GM12878 (cell line): ENCODE measurements at regions not wholly inside any gene's neighbourhood (a gene's known extent, or its start where the extent isn't known, plus 50 kb on each side); places are given as distances from the start of the nearest gene placed in this dataset.

Experiments
- ATAC-seq: fragments of 200-7000 bp; cut with Tn5 transposase; 3 replicates; pipeline ENCODE4 v1.9.1; 2020; ENCODE audit warnings: mild to moderate bottlenecking, moderate library complexity
- BruUV-seq: library from RNA; stranded (reverse); fragments of 400-500 nt; replicated peaks from 2 replicates; lab custom pipeline; 2021; lab: Mats Ljungman, UMichigan
- CTCF ChIA-PET: fragments of 300-600 bp; sonication (Branson Sonifier 250); formaldehyde crosslinking; extraction: SDS; loops from one replicate; lab custom pipeline; 2021; ENCODE audit warnings: inconsistent platforms; lab: Yijun Ruan, JAX
- POLR2A ChIA-PET: fragments of 350-600 bp; formaldehyde crosslinking; extraction: SDS; loops from one replicate; lab custom pipeline; 2021; ENCODE audit warnings: inconsistent platforms; lab: Charles Lee
- RAD21 ChIA-PET: fragments of 300-600 bp; sonication (Branson Sonifier 250); formaldehyde crosslinking; loops from one replicate; lab custom pipeline; 2023; ENCODE audit warnings: antibody characterized with exemption; ENCODE audit not compliant: unreplicated experiment; lab: Charles Lee
- SMC1A ChIA-PET: fragments of 300-600 bp; sonication (Branson Sonifier 250); formaldehyde crosslinking; loops from one replicate; lab custom pipeline; 2023; ENCODE audit not compliant: unreplicated experiment, uncharacterized antibody; lab: Charles Lee
- DNase-seq: peaks from one replicate; pipeline ENCODE4 v3.0.0-alpha.2; 2011; ENCODE audit warnings: low read depth, low spot score
- FAIRE-seq: peaks from 3 replicates; lab custom pipeline; 2011; peaks lifted over from hg19 to GRCh38; lab: Jason Lieb, UNC
- H2AFZ ChIP-seq: 2 replicates; pipeline ENCODE4 v1.6.0; 2011; ENCODE audit warnings: low read depth, low read length, control low read depth; ENCODE audit not compliant: control insufficient read depth
- H3K27ac ChIP-seq: 2 replicates; pipeline ENCODE4 v1.5.1; 2011; ENCODE audit warnings: control low read depth; ENCODE audit not compliant: control insufficient read depth, insufficient read depth
- H3K27me3 ChIP-seq, 2 experiments: replicated peaks in 1 of 2; 2 replicates each; pipeline versions ENCODE4 v1.6.0 to v1.6.1; 2011; ENCODE audit warnings: low read length in 1 of 2; ENCODE audit not compliant: control insufficient read depth in 2 of 2, insufficient read depth in 2 of 2
- H3K36me3 ChIP-seq, 2 experiments: 2 replicates each; pipeline ENCODE4 v1.5.1; 2011; ENCODE audit warnings: low read length in 1 of 2; ENCODE audit not compliant: control insufficient read depth in 2 of 2, insufficient read depth in 2 of 2
- H3K4me1 ChIP-seq: 2 replicates; pipeline ENCODE4 v1.6.1; 2011; ENCODE audit warnings: mild to moderate bottlenecking, low read length, moderate library complexity, mixed read lengths; ENCODE audit not compliant: control insufficient read depth, insufficient read depth
- H3K4me2 ChIP-seq: 2 replicates; pipeline ENCODE4 v1.6.0; 2011; ENCODE audit warnings: control low read depth; ENCODE audit not compliant: control insufficient read depth, insufficient read depth
- H3K4me3 ChIP-seq: fragments of 200-600 bp; sonication (generic); 2 replicates; pipeline ENCODE4 v1.5.1; 2016
- H3K79me2 ChIP-seq: 2 replicates; pipeline ENCODE4 v1.6.0; 2011; ENCODE audit warnings: low read length; ENCODE audit not compliant: control insufficient read depth, insufficient read depth
- H3K9ac ChIP-seq: 2 replicates; pipeline ENCODE4 v1.8.0; 2011; ENCODE audit warnings: low read length, control low read depth, mixed read lengths; ENCODE audit not compliant: control insufficient read depth, insufficient read depth
- H3K9me3 ChIP-seq: replicated peaks from 3 replicates; pipeline ENCODE4 v1.5.1; 2011; ENCODE audit warnings: mild to moderate bottlenecking, low read length; ENCODE audit not compliant: control insufficient read depth, insufficient read depth
- H4K20me1 ChIP-seq: 2 replicates; pipeline ENCODE4 v1.6.0; 2011; ENCODE audit not compliant: control insufficient read depth, insufficient read depth
- BCL11A ChIP-seq: IDR thresholded peaks from 2 replicates; pipeline ENCODE4 v1.6.1; 2011; ENCODE audit warnings: low read depth, low read length
- CHD1 ChIP-seq: IDR thresholded peaks from 2 replicates; pipeline ENCODE4 v1.6.1; 2012; ENCODE audit warnings: low read depth, low read length, improper control_type of control experiment
- JUND ChIP-seq: IDR thresholded peaks from 2 replicates; pipeline ENCODE4 v1.6.1; 2012; ENCODE audit warnings: low read depth, mild to moderate bottlenecking, low read length, improper control_type of control experiment, moderate library complexity
- NFYA ChIP-seq: IDR thresholded peaks from 2 replicates; pipeline ENCODE4 v1.6.1; 2011; ENCODE audit warnings: low read depth, mild to moderate bottlenecking, low read length, improper control_type of control experiment, borderline replicate concordance
- NR2C2 ChIP-seq: IDR thresholded peaks from 2 replicates; pipeline ENCODE4 v1.6.1; 2011; ENCODE audit warnings: borderline replicate concordance, low read depth; ENCODE audit not compliant: control insufficient read depth, insufficient read length
- NR2F1 ChIP-seq: fragments of 450-650 bp; conservative IDR thresholded peaks from 2 replicates; pipeline ENCODE4 v1.6.1; 2017; ENCODE audit warnings: mild to moderate bottlenecking
- PAX5 ChIP-seq: IDR thresholded peaks from 2 replicates; pipeline ENCODE4 v1.6.1; 2011; ENCODE audit warnings: low read depth, low read length, borderline replicate concordance
- RAD21 ChIP-seq: IDR thresholded peaks from 2 replicates; pipeline ENCODE4 v1.6.1; 2011; ENCODE audit warnings: mild to moderate bottlenecking, low read depth, low read length, moderate library complexity; ENCODE audit not compliant: insufficient read depth
- SREBF1 ChIP-seq: IDR thresholded peaks from 2 replicates; pipeline ENCODE4 v1.6.1; 2012; ENCODE audit warnings: mild to moderate bottlenecking, low read length
- SRF ChIP-seq, 2 experiments: IDR thresholded peaks; 2 replicates each; pipeline ENCODE4 v1.6.1; 2011; ENCODE audit warnings: low read depth in 2 of 2, low read length in 2 of 2, mild to moderate bottlenecking in 1 of 2, moderate library complexity in 1 of 2
- STAT1 ChIP-seq: fragments of 450-650 bp; conservative IDR thresholded peaks from 2 replicates; pipeline ENCODE4 v1.6.1; 2014; ENCODE audit warnings: antibody characterized with exemption, mild to moderate bottlenecking
- TCF12 ChIP-seq: IDR thresholded peaks from 2 replicates; pipeline ENCODE4 v1.6.1; 2011; ENCODE audit warnings: low read depth, mild to moderate bottlenecking, low read length
- WGBS: methylation state at CpG from one replicate; pipeline ENCODE4 v1.1.6; 2016; ENCODE audit warnings: low lambda C conversion rate; ENCODE audit not compliant: insufficient replicate concordance, insufficient coverage; ENCODE audit errors: missing lambda C conversion rate; 5-methylcytosine and 5-hydroxymethylcytosine counted together
- in situ Hi-C: fragments of 300-500 bp; cut with MboI; formaldehyde crosslinking; loops from 9 replicates; pipeline ENCODE4 v1.14.3; 2018; ENCODE audit warnings: mixed read lengths
- intact Hi-C: fragments of 100-400 bp; cut with micrococcal nuclease; formaldehyde crosslinking; loops from one replicate; pipeline ENCODE4 v1.14.2; 2022; ENCODE audit not compliant: unreplicated experiment
- TF ChIP-seq, protein P1 (sequence below): fragments of 450-650 bp; conservative IDR thresholded peaks from 2 replicates; pipeline ENCODE4 v1.6.1; 2017; ENCODE audit warnings: mild to moderate bottlenecking, moderate library complexity
- TF ChIP-seq, protein P2 (sequence below): IDR thresholded peaks from 2 replicates; pipeline ENCODE4 v1.6.1; 2012; ENCODE audit warnings: low read depth, low read length, improper control_type of control experiment
- TF ChIP-seq, protein P3 (sequence below): fragments of 450-650 bp; IDR thresholded peaks from 2 replicates; pipeline ENCODE4 v1.6.1; 2017; ENCODE audit warnings: borderline replicate concordance
- TF ChIP-seq, protein P4 (sequence below): IDR thresholded peaks from 2 replicates; pipeline ENCODE4 v1.6.1; 2011; ENCODE audit warnings: low read depth, low read length, improper control_type of control experiment, borderline replicate concordance

DNA sequence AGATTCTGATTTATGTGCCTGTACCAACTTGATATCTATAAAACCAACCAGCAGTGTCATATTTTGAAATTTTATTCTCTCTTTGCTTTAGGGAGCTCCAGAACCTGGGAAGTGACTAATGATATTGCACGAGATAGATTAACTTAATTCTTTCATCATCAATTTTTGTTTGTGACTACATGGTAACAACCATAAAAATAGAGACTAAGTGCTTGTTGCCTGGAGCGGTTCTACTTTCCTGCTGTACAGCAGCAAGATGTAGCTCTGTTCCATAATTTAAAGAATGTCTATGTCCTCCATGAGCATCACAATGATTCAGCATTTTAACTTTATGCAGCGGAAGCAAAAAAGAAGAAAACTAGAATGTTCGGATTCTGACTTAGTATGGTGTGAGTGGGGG is 275.6 kb downstream of the KLF5 start:
- Histone ChIP-seq H3K27me3 (no peaks in the 10 kb centered on the region), H3K4me2 (no peak overlapping the region), H3K9me3 (no peaks in the 10 kb centered on the region), H4K20me1 (no peaks in the 10 kb centered on the region), H3K4me1 (no peaks in the 10 kb centered on the region), H3K36me3 (no peaks in the 10 kb centered on the region), H3K79me2 (no peaks in the 10 kb centered on the region), H3K4me3 (no peak overlapping the region), H3K27ac (no peak overlapping the region), H2AFZ (no peak overlapping the region), H3K9ac (no peak overlapping the region)
- in situ Hi-C loops: no loop called here
- ChIA-PET CTCF (no interaction called here), POLR2A (no interaction called here), RAD21 (no interaction called here), SMC1A (interaction anchor here (0.9 to 1.4 kb wide), 2 partner anchors 9 to 39 kb away, joined by 3 to 6 read pairs; no protein-coding TSS in a partner anchor)
- DNase-seq (no peak), FAIRE-seq (no peak), ATAC-seq (no peak)
- no TSS peak for BruUV-seq
- intact Hi-C loops: no loop called here
- TF ChIP-seq RAD21 (no peak), CHD1 (no peak), SRF (IDR thresholded peaks at IDR 0.05; ENCODE audit: low read depth in 2 of 2, low read length in 2 of 2) (no peak), PAX5 (no peak), NFYA (no peak), TCF12 (no peak), SREBF1 (no peak), BCL11A (no peak), NR2C2 (no peak), NR2F1 (no peak), JUND (no peak), STAT1 (no peak)
- TF ChIP-seq, protein P1, sequence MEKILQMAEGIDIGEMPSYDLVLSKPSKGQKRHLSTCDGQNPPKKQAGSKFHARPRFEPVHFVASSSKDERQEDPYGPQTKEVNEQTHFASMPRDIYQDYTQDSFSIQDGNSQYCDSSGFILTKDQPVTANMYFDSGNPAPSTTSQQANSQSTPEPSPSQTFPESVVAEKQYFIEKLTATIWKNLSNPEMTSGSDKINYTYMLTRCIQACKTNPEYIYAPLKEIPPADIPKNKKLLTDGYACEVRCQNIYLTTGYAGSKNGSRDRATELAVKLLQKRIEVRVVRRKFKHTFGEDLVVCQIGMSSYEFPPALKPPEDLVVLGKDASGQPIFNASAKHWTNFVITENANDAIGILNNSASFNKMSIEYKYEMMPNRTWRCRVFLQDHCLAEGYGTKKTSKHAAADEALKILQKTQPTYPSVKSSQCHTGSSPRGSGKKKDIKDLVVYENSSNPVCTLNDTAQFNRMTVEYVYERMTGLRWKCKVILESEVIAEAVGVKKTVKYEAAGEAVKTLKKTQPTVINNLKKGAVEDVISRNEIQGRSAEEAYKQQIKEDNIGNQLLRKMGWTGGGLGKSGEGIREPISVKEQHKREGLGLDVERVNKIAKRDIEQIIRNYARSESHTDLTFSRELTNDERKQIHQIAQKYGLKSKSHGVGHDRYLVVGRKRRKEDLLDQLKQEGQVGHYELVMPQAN: no peak
- TF ChIP-seq, protein P2, sequence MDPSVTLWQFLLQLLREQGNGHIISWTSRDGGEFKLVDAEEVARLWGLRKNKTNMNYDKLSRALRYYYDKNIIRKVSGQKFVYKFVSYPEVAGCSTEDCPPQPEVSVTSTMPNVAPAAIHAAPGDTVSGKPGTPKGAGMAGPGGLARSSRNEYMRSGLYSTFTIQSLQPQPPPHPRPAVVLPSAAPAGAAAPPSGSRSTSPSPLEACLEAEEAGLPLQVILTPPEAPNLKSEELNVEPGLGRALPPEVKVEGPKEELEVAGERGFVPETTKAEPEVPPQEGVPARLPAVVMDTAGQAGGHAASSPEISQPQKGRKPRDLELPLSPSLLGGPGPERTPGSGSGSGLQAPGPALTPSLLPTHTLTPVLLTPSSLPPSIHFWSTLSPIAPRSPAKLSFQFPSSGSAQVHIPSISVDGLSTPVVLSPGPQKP: no peak
- TF ChIP-seq, protein P3, sequence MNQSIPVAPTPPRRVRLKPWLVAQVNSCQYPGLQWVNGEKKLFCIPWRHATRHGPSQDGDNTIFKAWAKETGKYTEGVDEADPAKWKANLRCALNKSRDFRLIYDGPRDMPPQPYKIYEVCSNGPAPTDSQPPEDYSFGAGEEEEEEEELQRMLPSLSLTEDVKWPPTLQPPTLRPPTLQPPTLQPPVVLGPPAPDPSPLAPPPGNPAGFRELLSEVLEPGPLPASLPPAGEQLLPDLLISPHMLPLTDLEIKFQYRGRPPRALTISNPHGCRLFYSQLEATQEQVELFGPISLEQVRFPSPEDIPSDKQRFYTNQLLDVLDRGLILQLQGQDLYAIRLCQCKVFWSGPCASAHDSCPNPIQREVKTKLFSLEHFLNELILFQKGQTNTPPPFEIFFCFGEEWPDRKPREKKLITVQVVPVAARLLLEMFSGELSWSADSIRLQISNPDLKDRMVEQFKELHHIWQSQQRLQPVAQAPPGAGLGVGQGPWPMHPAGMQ: no peak
- TF ChIP-seq, protein P4, sequence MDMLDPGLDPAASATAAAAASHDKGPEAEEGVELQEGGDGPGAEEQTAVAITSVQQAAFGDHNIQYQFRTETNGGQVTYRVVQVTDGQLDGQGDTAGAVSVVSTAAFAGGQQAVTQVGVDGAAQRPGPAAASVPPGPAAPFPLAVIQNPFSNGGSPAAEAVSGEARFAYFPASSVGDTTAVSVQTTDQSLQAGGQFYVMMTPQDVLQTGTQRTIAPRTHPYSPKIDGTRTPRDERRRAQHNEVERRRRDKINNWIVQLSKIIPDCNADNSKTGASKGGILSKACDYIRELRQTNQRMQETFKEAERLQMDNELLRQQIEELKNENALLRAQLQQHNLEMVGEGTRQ: no peak
- WGBS: 35% methylated on average over 4 of the region's 4 CpGs
